C4-2B (cell line): ENCODE measurements at regions not wholly inside any gene's neighbourhood (a gene's known extent, or its start where the extent isn't known, plus 50 kb on each side); places are given as distances from the start of the nearest gene placed in this dataset.
"Not testable (repeated sequence)": the region's sequence is repeated elsewhere in the genome, so short reads cannot be mapped to it uniquely, and the experiment has no call there.

Source experiments
- H3K27ac ChIP-seq: fragments of 450-650 bp; 2 replicates; pipeline ENCODE4 v1.5.1; 2017
- CTCF ChIP-seq: fragments of 450-650 bp; conservative IDR thresholded peaks from 2 replicates; pipeline ENCODE4 v1.5.1; 2017; ENCODE audit warnings: mild to moderate bottlenecking
- ZFX ChIP-seq: fragments of 450-650 bp; IDR thresholded peaks from 2 replicates; pipeline ENCODE4 v1.6.1; 2017

GRCh38 chr4:159791334-159791733 lies 688.5 kb downstream of the RAPGEF2 start:
- no peak for TF ChIP-seq CTCF
- no peak for TF ChIP-seq ZFX
- H3K27ac ChIP-seq: no peak overlapping the region

GRCh38 chr4:159804592-159804991 lies 701.7 kb downstream of the RAPGEF2 start:
- H3K27ac ChIP-seq: not testable (repeated sequence)

GRCh38 chr4:159823743-159824142 lies 720.9 kb downstream of the RAPGEF2 start:
- no peak overlapping the region for H3K27ac ChIP-seq
- TF ChIP-seq ZFX: no peak
- no peak for TF ChIP-seq CTCF

- no peak overlapping the region for H3K27ac ChIP-seq
- TF ChIP-seq ZFX (no peak), CTCF (no peak)
Observed at GRCh38 chr4:159828687-159829086, 725.8 kb downstream of the RAPGEF2 start.

- no peak overlapping the region for H3K27ac ChIP-seq
- no peak for TF ChIP-seq ZFX
- no peak for TF ChIP-seq CTCF
Observed at GRCh38 chr4:159829184-159829583, 726.3 kb downstream of the RAPGEF2 start.

GRCh38 chr4:159837071-159837470 lies 734.2 kb downstream of the RAPGEF2 start:
- TF ChIP-seq CTCF (no peak), ZFX (no peak)

GRCh38 chr4:159855731-159856130 lies 752.9 kb downstream of the RAPGEF2 start:
- no peak for TF ChIP-seq ZFX
- no peak overlapping the region for H3K27ac ChIP-seq

More at GRCh38 chr4:159837071-159837470, 734.2 kb downstream of the RAPGEF2 start:
- no peak overlapping the region for H3K27ac ChIP-seq

- no peak overlapping the region for H3K27ac ChIP-seq
- TF ChIP-seq CTCF (no peak), ZFX (no peak)
Observed at GRCh38 chr4:159856451-159856850, 753.6 kb downstream of the RAPGEF2 start.
